ENCODE measurements at regions not wholly inside any gene's neighbourhood (a gene's known extent, or its start where the extent isn't known, plus 50 kb on each side); places are given as distances from the start of the nearest gene placed in this dataset.

GRCh38 chr6:130674604-130675003, 152.6 kb upstream of the SMLR1 start:
- TF ChIP-seq REST (IDR thresholded peaks at IDR 0.05; ENCODE audit: insufficient read depth in 1 of 2, low read depth in 2 of 2, low read length in 2 of 2): no peak
- no peak for TF ChIP-seq TAF1 (IDR thresholded peaks at IDR 0.05; ENCODE audit: borderline replicate concordance, insufficient read depth, low read length)
- TF ChIP-seq POLR2AphosphoS5 (IDR thresholded peaks at IDR 0.05; ENCODE audit: low read depth, low read length): no peak
- TF ChIP-seq FOXP2 (optimal IDR thresholded peaks at IDR 0.05; ENCODE audit: borderline replicate concordance, extremely low read depth, extremely low read length, insufficient read depth): no peak

Measured in PFSK-1 (cell line).